Islet of Langerhans (tissue), 1 donor: ENCODE measurements at regions not wholly inside any gene's neighbourhood (a gene's known extent, or its start where the extent isn't known, plus 50 kb on each side); places are given as distances from the start of the nearest gene placed in this dataset.

Experiments used
- FAIRE-seq: peaks from one replicate; lab custom pipeline; 2011; peaks lifted over from hg19 to GRCh38; lab: Jason Lieb, UNC

GRCh38 chr3:23062982-23063381 lies 140.1 kb upstream of the UBE2E2 start:
- FAIRE-seq = no peak

DNA sequence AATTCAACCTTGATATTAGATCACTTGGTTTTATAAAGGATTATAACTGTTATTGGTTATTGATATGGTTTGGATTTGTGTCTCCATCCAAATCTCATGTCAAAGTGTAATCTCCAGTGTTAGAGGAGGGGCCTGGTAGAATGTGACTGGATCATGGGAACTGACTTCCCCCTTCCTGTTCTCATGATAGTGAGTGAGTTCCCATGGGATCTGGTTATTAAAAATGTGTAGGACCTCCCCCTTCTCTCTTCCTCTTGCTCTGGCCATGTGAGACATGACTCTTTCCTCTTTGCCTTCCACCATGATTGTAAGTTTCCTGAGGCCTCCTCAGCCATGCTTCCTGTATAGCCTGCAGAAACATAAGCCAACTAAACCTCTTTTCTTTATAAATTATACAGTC lies 136.0 kb upstream of the UBE2E2 start:
- no peak for FAIRE-seq

DNA sequence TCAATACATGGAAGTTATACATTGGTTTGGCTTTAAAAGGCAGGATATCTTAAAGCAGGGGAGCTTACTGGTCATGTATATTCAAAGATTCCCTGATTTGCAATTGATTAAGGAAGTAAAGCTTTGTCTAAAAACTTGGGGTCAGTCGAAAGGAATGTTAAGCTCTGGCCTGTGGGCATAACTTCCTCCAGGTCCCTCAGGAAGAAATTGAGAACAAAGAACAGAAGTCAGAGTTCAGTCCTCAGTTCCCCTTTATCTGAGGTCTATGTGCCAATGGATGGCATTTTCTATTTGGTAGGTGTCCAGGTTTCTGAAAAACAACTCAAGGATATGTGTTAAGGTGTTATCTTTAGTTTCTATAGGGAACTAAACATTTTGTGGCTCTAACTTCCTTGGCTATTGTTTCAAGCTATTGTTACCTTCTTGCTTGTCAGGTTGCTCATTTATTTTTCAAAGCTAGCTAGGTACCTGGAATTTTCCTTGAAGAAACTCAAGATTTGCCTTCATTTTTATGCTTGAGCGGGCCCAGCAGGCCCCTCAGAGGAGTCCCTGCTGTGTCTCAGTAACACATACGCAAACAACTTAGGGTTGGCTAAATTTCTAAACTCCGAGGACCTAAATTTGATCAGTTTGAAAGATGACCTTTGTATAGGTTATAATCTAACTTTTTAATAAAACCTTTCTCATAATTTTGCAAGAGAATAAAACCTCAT lies 135.0 kb upstream of the UBE2E2 start:
- no peak for FAIRE-seq

- FAIRE-seq = no peak
Observed at GRCh38 chr3:23071296-23071695, 131.8 kb upstream of the UBE2E2 start.

DNA sequence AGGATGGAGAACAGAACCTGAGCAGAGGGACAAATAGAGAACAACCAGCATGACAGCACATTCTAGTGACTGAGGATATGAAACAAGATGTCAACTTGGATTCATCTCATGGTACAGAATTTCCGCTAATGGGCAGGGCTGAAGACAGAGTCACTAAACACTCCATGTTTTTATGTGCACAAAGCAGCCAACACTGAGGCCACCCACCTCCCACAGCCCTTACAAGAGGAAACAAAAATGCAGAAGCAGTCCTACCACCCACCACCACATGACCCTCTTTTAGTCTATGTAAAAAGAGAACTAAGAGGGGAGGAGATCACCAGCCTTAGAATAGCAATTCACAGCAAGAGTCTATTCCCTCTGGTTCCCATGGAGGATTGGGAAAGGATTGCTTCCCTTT lies 131.4 kb upstream of the UBE2E2 start:
- no peak for FAIRE-seq

DNA sequence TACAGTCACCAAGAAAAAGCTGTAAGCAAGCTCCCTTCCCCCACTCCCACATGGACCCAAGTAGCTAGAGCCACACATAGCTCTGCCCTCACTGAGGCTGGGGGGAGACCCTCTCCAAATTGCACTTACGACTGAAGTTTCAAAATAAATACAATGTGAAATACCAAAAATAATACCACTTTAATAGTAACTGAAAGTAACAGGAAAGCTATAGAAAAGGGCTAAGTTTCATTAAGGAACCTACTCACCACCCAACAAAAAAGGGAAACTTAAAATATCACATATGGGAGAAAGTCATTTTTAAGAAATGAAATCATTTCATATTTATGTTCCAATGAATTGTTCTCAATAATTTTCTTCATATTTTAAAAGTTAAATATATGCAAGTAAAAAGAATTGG lies 130.4 kb upstream of the UBE2E2 start:
- FAIRE-seq = no peak

GRCh38 chr3:23073724-23074305 lies 129.3 kb upstream of the UBE2E2 start:
- no peak for FAIRE-seq

- FAIRE-seq = no peak
Observed at GRCh38 chr3:23075496-23075895, 127.6 kb upstream of the UBE2E2 start.

GRCh38 chr3:23076437-23076836 lies 126.7 kb upstream of the UBE2E2 start:
- FAIRE-seq = no peak

DNA sequence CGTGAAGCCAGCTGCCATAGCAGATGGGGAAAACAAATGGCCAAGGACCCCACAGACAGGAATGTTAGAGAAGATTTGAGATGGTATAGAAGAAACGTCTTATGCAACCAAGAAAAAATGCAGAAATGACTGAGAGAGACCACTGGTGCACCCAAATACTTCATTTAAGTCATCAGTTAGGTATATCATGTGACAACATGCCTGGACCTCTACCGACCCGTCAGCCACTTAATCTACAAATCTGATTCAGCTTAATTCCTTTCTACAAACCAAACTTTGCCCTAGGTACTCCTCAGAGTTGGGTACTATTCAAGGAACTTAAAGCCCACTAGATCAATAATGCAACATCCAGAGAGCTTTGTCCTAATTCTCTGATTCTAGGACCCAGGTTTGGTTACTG lies 126.0 kb upstream of the UBE2E2 start:
- no peak for FAIRE-seq

DNA sequence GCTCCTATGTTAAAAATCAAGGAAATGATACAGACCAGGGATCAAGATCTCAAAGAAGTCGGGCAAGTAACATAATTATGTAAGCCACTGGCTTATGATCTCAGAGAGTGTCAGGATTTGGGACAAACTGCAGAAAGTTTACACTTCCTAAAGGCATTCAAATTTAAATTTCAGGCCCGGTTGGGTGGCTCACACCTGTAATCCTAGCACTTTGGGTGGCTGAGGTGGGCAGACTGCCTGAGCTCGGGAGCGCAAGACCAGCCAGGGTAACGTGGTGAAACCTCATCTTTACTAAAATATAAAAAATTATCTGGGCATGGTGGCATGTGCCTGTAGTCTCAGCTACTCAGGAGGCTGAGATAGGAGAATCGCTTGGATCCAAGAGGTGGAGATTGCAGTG lies 124.4 kb upstream of the UBE2E2 start:
- FAIRE-seq = no peak

- FAIRE-seq = no peak
Observed at GRCh38 chr3:23079976-23080375, 123.2 kb upstream of the UBE2E2 start.

- no peak for FAIRE-seq
Observed at GRCh38 chr3:23083701-23084100, 119.4 kb upstream of the UBE2E2 start.

DNA sequence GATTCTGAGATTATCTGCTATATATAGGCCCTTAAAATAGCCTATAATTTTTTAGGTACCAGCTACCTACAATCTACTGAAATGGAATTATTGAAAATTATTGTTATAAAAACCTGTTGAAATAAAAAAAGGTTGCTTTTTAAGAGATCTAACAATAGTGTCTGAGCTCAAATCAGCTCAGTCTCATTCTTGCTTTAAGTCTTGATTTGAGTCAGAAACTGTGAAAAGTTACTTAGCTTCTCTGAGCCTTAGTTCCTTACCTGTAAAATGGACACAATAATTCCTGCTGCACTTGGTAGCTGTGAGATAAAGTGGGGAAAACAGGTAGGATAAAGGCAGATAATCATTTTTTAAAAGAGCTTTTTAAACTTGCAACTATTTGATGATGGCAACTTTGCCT lies 118.8 kb upstream of the UBE2E2 start:
- no peak for FAIRE-seq

DNA sequence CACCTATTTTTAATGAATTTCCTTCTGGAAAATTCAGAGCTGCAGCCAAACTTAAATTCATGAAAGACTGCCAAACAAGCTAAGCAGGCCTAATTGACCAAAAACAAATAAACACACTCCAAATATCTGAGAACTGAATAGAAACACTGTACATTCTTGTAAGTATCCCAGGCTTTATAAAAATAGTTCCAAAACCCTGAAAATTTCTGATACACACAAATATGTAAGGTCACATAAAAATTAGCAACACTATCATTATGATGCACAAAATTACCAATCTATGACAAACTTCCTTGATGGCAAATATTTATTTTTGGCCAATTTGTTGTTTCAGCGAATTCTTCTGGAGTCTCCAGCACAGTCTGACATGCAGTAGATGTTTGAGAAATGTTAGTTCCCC lies 117.9 kb upstream of the UBE2E2 start:
- no peak for FAIRE-seq

DNA sequence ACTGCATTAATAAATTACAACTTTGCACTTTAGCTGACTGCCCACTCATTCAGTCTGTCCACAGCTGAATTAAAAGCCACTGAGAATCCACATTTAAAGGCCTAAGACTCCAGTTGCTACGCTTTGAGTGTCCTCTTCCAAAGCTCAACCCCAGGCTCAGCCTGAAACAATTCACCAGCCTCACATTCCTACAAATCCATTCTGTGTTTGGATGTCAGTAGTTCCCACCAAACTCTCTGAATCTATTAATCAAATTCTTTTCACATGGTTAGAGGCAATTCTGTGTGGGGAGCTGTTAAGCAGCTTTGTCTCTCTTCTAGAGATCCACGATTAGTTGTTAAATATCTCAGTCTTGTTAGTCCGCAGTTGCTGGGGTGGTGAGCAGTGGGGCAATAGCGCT lies 116.8 kb upstream of the UBE2E2 start:
- FAIRE-seq = no peak

DNA sequence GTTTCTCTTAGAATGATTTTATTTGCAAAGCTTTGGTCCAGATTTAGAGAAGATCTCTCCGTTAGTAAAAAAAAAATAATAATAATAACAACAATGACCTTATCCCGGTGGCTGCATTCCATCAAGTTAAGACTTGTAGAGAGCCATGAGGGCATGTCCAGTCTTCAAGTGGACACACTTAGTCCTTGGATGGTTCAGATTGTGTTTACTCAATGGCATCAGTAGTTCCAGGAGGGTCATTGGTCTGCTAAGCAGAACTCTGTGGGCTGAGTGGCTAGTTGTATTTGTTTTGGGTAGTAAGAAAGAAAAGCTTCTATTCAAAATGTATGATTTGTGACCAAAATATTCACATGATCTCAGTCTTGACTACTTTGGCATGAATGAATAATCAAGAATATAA lies 116.3 kb upstream of the UBE2E2 start:
- FAIRE-seq = no peak

DNA sequence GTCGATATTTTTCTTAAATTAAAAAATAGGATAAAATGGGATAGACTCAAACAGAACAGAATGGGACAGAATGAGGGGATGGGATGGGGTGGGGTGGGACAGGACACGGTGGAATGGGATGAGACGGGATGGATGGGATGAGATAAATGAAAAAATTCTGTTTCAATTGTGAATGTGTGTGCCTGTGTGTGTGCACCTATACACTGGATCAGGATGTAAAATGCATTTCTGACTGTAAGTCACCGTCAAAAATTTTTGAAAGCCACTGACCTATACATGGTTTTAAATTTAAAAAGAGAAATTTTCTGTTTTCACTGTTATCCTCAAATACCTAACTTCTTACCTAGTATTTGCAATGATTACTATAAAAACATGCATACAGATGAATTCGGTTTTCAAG lies 108.7 kb upstream of the UBE2E2 start:
- FAIRE-seq = no peak

DNA sequence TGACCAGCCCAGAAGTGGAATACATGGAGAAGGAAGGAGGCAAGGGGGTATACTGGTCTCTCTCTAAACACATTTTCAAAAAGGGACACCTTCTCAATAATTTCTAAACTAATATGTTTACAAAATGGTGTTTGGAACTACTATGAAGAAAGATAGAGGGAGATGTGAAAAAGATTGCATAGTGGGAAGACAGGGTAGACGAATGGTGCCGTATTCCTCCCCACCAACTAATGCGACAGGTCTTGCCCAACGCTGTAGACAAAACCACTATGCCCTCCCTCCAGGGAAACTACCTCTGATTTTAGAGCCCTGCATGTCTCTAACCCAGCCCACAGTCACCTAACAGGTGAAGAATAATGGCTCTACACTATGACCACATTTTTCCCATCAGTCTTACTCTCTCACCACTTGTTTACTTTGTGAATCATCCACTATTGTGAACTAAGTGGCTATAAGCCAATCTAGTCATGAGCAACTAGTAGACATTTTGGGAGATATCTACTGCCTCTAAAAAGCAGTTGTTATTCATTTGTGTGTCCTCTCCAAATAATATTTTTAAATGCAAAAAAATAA lies 108.2 kb upstream of the UBE2E2 start:
- no peak for FAIRE-seq

DNA sequence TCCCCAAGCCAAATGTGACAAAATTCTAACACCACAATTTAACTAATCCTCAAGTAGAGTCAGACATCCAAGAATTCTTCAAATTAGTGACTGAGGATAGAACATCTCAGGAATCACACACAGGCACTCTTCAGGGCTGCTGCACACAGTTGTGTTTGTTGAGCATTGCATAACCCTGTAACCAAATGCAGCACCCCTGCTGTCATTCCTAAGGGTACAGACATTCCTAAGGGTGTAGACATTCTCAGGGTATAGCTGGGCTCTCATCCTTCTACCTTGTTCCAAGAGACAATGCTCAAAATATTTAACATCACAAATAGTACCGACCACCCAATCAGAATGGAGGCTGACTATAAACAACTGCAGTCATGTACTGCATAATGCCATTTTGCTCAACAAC lies 107.1 kb upstream of the UBE2E2 start:
- FAIRE-seq = no peak

GRCh38 chr3:23099021-23099420 lies 104.1 kb upstream of the UBE2E2 start:
- no peak for FAIRE-seq

- no peak for FAIRE-seq
Observed at GRCh38 chr3:23099677-23100076, 103.5 kb upstream of the UBE2E2 start.

DNA sequence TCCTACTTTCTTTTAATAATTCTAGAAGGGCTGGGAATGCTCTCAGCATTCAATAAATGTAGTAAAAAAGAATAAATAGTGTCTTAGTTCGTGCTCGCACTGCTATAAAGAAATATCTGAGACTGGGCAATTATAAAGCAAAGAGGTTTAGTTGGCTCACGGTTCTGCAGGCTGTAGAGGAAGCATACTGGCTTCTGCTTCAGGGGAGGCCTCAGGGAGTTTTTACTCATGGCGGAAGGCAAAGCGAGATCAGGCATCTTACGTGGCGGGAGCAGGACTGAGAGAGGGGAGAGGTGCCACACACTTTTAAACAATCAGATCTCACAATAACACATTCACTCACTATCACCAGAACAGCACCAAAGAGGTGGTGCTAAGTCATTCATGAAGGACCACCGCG lies 103.0 kb upstream of the UBE2E2 start:
- no peak for FAIRE-seq

DNA sequence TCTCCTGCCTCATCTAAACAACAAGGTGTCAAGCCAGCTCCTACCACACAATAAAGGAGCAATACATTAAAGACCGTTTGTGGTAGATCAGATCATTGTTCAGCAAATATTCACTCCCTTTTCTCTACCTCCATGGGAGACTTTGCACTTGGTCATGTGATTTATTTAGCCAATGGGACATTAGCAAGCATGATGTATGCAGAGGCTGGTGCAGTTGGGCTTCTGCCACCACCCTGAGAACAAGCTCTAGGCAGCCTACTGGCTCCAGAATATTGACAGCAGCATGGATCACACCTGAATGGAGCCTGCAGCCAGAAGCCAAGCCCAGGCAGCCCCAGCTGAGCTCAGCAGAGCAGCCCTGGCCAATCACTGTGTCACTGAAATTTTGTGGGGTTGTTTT lies 99.4 kb upstream of the UBE2E2 start:
- no peak for FAIRE-seq
